Stimulated activated CD8-positive, alpha-beta memory T cell treated with anti-CD3 and anti-CD28 coated beads, Interleukin-15, amount 100 ng/mL, for 24 hours (primary cell): ENCODE measurements at regions not wholly inside any gene's neighbourhood (a gene's known extent, or its start where the extent isn't known, plus 50 kb on each side); places are given as distances from the start of the nearest gene placed in this dataset.

Experiments
- DNase-seq: peaks from one replicate; pipeline ENCODE4 v3.0.0-alpha.2; 2020; ENCODE audit warnings: low read depth

DNA sequence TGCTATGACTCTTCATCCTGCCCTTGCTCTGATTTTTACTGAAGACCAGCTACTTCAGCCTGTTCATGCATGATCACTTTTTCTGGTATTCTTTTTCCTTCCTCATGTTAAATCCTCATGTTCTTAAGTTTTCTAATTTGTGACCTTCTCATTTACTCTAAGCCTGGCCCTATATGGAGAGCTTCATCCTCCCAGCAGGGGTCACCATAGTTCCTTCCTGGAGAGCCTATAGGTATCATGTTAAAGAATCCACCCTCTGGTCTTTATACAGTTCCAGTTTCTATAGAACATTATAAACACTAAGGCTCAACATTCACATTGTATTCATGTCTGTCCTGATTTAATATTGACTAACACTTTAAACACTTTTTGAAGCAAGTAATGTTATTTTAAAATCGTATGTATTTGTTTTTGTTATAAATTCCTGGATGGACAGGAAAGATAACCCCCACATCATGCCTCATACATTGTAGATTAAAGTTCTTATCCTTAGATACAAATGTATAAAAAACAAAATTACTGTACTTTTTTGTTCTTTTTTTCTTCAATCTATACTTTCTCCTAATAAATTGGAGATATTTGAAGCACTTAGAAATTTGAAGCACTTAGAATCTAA is 53.8 kb upstream of the OTUD4 start:
- no peak for DNase-seq

DNA sequence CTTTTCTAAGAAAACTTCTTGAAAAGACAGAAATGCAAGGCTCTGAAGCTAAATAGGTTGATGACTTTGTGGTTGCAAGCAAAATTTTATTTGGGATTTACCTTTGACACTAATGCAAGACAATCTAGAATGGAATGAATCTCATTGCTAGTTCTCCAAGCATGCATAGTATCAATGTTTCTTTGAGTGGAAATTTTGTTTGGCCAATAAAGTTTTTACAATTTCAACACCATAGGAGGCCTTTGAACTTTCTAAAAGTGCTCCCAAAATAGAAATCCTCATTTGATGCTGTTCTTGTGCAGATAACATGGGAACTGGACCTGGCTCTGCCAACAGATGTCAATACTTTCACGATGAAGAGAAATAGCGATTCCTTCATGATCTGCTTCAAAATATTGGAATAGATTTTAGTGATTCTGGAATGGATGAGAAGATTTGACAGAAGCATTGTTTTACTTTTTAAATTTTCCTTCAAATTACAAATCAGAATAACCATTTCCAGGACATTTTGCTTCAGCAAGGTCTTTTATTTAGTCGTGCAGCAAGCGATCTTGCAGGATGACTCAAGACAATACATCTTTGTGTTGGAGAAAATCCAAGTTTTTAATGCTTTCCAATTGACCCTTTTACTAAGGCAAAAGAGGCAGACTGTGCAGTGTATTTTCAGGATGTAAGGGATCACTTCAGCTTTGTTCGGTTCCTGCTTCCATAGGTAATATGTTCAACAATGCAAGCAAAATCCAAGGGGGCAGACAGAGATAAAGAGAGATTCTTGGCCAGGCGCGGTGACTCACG is 51.7 kb upstream of the OTUD4 start:
- no peak for DNase-seq

DNA sequence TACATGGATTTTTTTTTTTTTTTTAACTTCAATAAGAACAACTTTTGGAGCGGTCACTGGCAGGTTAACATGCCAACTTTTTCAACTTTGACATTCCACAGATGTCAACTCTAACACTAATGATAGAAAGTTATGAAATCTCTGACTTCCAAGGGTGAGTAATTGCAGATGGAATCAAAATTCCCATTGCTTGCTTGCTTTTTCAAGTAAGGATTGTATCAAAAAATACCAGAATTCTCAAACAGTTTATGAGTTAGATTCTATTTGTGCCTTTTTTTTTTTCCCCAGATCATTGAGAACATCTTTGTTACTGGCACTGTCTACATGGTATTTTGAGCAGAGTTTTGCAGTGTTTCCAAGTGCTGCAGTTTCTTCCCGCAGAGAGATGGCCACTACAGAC is 50.3 kb upstream of the OTUD4 start:
- no peak for DNase-seq
